CD4-positive, alpha-beta T cell treated with Interleukin-12 subunit alpha and Interleukin-12 subunit beta, for 1 hour (primary cell): ENCODE measurements at regions not wholly inside any gene's neighbourhood (a gene's known extent, or its start where the extent isn't known, plus 50 kb on each side); places are given as distances from the start of the nearest gene placed in this dataset.

ENCODE experiments used
- DNase-seq: peaks from one replicate; pipeline ENCODE4 v3.0.0-alpha.2; 2020

GRCh38 chr11:39288011-39288410 lies 2171.4 kb downstream of the LRRC4C start:
- DNase-seq = no peak

- DNase-seq = no peak
Measured at GRCh38 chr11:39268176-39268690, 2191.2 kb downstream of the LRRC4C start.

GRCh38 chr11:39255648-39256047 lies 2203.8 kb downstream of the LRRC4C start:
- DNase-seq = no peak

DNA sequence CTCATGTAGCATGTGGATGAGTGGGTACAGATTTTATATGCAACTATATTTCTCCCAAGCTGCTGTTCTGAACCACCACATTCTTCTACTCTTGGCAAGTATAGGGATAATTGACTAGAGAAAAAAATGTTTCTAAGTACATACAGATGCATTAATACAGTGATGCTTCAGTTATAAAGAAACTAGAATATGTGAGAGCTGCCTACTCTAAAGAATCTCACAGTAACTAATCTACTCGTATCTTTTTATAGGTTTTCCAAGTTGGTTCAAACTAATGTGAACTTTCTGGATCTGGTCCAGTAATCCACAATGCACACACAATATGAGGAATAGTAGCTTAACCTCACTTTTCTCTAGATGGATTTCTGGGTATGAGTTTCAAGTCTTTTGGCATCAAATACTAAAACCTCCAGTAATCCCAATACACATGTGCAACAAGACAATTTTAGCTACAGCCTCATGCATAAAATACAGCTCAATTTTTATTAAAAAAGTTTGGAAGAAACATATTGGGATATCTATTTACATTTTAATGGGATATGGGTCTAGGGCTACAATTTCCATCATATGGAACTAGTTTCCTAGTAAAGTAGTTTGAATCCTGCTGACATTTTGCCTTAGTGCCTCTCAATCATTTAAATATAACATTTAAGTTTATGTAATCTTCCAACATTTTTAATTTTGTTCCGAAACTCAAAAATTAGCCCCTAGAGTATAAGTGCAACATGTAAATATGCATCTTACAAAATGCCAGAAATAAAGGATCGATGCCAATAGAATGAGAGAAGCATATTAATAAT lies 2209.7 kb downstream of the LRRC4C start:
- DNase-seq = no peak

GRCh38 chr11:39247570-39248137 lies 2211.8 kb downstream of the LRRC4C start:
- no peak for DNase-seq

- no peak for DNase-seq
Measured at GRCh38 chr11:39239553-39239952, 2219.9 kb downstream of the LRRC4C start.

DNA sequence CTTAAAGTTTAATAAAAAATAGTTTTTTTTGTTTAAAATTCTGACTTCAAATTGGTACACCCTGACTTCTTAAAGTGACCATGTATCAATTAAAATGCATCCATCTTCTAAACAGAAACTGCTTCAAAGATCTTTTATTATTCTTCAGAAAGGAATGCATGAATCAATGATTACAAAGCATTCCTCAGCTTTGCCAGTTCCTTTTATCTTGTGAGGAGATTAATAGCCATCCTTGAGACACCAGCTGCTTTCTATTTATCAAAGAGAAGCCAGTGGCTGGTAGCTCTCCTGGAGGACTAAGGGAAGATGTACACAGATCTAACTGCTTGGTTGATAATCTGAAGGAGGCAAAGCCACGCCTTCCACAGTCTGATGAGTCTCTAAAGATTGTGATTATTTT lies 2222.5 kb downstream of the LRRC4C start:
- no peak for DNase-seq

DNA sequence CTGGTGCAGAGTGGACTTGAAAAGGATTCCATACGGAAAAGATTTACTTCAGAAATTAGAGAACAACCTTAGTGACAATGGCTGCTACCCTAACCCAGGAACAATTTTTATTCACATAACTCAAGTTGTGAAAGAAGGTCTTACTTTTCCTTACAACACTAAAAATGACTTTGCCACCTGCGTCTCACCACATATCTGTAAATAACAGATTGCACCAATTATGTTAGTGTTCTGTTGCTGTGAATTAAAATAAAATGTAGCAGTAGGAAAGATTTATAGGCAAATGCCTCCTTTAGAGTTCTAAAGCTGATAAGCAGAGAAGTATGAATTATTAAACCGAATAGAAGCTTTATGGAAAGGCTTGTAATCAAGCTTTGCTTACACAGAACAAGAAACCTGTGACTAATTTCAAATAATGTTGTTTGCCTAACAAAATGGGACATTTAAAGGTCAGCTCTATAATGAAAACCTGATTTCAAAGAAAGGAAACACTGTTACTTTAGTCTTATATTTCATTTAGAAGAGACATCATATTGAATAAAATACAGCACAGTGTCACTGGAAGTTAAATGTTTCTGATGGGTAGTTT lies 2237.8 kb downstream of the LRRC4C start:
- DNase-seq = no peak

DNA sequence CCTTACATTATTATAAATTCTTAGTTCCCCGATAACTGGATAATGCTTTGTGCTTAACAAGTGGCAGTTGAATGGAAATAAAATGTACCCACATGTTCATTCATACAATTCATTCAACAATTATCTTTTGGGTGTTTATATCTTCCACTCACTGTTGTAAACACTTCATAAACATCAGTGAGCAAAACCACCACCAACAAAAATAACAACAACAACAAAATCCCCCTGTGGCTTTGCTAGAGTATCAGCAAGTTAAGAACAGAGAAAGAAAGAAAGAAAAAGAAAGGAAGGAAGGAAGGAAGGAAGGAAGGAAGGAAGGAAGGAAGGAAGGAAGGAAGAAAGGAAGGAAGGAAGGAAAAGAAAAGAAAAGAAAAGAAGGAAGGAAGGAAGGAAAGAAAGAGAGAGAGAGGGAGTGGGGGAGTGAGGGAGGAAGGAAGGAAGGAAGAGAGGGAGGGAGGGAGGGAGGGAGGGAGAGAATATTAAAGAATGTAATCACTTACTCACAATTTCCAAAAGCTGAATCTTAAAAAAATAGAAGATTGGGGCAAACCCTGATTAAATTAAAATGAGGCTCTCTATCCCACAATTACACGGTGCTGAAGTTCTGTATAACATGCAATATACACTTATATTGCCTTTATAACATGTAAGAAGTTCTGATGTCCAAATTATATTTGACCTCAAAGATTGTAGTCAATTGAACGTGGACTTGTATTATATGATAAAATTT lies 2238.8 kb downstream of the LRRC4C start:
- DNase-seq = no peak

- no peak for DNase-seq
Measured at GRCh38 chr11:39220069-39220468, 2239.4 kb downstream of the LRRC4C start.

- DNase-seq = no peak
Measured at GRCh38 chr11:39209981-39210380, 2249.5 kb downstream of the LRRC4C start.

DNA sequence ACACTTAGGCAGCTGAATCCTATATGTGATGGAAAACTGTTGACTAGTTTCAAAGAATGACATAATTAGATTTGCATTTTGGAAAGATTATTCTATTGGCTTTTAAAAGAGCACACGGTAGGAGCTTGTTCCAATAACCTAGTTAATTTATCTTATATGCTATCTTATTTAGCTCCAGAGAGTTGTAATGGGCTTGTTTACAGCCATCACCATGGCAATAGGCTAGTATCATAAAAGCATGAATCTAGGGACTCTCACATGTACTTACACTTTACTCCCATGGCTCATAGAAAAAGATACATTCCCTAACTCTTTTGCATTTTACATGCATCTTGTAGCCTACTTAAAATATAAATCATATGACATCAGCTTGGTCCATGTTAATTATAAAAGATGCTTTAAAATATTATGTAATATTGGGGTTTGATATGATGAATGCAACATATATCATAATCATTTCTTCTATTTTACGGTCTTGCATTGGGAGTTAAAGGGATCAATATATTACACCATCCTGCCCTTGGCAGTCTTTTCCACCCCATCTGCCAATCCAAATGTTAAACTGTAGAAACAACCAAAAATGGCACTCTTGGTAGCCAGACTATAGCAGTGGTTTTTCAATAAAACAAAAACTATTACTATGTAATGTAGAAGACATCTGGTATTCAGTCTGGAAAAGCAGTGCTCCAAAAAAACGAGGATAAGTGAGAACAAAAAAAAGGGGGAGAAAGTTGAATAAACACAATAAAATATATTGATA lies 2254.0 kb downstream of the LRRC4C start:
- no peak for DNase-seq

GRCh38 chr11:39192671-39193070 lies 2266.8 kb downstream of the LRRC4C start:
- DNase-seq = no peak

DNA sequence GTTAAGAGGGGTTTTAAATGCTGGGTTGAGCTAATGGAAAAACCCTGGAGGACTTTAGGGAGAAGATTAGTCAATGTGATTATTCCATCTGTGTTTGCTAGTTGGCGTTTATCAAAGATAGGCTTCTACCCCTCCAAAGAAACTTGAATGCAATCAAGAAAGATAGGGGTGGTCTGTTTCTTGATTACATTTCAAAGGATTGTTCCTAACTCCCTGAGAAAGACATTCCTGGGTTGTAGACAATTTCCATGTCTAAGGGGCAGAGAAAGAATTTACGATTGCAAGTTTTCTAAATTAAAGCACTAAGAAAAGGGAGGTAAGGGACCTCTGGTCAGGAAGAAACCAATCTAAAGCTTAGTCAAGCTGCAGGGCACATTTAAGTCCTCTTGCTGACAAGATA lies 2268.7 kb downstream of the LRRC4C start:
- no peak for DNase-seq

DNA sequence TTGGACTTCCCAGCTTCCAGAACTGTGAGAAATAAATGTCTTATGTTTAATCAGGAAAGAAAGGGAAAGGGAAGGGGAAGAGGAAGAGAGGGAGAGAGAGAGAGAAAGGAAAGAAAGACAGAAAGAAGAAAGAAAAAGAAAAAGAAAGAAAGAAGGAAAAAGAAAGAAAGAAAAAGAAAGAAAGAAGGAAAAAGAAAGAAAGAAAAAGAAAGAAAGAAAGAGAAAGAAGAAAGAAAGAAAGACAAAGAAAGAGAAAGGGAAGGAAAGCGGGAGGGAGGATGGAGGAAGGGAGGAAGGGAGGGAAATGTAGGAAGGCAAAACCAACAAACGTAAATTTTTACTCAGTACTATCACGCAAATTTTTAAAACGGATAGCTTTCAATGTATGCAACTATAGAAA lies 2281.8 kb downstream of the LRRC4C start:
- no peak for DNase-seq

GRCh38 chr11:39174965-39175364 lies 2284.5 kb downstream of the LRRC4C start:
- DNase-seq = no peak

- DNase-seq = no peak
Measured at GRCh38 chr11:39174196-39174595, 2285.3 kb downstream of the LRRC4C start.

DNA sequence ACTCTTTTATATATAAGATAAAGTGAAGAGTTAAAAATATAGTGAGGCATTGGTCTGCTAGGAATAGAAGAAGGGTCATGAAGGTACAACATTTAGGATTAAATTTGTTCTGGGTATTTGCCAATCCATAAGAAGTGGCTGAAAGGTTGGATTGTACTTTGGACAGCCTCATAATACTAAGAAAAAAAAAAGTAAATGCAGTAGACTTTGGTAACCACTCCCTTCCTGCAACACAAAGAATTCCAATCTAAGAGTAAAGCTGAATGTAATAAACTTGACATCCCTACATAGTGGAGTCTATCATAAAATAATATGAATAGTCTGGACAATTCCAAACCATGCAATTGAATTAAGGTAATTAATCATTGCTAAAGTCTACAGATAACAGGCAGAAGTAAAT lies 2294.4 kb downstream of the LRRC4C start:
- DNase-seq = no peak

DNA sequence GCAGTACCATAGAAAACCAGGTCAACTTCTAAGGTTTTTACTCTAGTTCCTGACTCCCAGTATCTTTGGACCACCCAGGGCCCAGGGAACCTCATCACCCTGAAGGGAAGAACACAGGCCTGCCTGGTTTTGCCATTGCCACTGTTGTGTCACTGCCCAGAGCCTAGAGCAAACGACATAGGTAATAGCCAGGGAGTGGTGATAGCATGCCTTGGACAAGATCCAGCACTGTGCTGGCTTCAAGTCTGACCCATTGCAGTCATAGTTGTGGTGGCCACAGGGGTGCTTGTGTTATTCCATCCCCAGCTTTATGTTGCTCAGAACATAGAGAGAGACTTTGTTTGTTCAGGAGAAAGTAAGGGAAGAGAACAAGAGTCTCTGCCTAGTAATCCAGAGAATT lies 2310.2 kb downstream of the LRRC4C start:
- no peak for DNase-seq

DNA sequence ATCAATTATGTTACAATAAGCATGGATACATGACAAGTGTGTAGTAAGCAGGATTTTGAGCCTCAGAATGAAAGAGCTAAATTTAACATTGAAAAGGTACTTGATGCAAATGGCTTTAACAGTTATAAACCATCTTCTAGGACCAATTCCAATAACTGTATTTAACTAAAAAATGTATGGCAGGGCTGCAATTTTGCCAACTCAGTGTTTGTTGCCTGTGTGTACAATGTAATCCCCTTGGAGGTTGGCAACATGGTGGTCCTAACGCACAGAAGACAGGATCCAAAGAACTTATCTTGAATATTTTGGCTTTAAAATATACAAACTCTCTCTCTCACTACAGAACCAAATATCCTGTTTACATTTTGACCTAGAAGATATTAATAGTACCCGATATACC lies 2314.1 kb downstream of the LRRC4C start:
- no peak for DNase-seq

DNA sequence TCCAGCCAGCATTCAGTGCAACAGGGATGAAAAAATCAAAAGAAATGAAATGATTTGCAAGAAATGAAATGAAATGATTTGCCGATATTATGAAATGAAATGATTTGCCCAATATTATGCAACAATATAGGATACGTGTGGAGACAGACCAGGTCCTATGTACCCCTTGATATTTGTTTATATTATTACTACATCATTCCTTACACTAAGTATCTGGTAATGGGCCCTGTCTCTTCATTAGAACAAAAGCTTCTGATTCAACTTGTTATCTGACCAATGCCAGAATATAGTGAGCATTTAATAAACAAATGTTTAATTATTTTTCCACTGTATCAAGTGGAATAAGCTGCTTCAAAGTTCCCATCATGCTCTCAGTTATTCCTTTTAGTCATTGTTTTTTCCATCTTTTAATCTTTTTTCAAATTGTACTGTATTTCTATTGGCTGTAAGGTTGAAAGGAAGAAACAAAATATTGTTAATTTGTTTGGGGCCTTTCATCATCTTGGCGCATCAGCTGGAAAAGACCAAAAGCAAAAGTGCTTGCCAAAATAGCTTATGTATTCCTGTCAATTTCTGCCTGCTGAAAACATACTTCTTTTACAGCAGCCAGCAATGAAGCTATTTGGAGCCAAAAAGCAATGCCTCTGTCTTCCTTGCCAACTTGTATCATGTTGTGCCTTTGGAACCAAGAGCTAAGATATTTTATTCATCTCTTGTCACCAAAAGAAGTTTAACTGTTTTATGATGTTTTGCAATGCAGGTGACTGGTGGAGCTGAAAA lies 2314.9 kb downstream of the LRRC4C start:
- no peak for DNase-seq

- no peak for DNase-seq
Measured at GRCh38 chr11:39139581-39139980, 2319.9 kb downstream of the LRRC4C start.
